ENCODE measurements at regions not wholly inside any gene's neighbourhood (a gene's known extent, or its start where the extent isn't known, plus 50 kb on each side); places are given as distances from the start of the nearest gene placed in this dataset.

DNA sequence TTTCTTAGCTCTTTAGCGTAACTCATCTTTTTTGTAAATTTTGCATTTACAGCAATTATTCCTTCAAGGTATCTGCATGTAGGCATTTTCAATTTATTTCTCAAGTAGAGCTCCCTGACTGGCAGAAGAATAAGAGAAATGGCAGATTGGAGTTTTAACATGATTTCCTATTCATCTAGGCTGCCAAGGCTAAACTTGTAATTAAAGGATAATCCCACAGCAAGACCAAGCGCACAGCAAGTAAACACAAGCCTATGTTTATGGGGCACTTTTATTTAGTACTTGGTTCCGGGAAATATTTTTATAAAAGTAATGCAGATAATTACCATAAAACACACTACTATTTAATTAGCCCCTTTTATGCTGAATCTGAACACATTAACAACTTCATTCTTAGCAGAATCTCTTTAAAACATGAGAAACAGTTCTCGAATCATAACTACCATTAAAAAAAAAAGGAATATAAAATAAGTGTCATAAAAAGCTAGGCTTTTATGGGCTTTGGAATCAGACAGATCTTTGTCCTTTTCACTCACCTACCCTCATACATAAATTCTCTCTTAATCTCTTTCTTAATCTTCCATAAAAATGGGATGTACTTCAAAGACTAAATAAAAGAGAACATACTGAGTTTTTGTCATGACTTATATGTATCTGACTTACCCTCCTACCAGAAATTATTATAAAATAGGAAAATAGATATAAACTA is 961.6 kb upstream of the MIR17HG start:
- WGBS (ENCODE audit: low lambda C conversion rate, missing lambda C conversion rate): 69% methylated on average over 4 of the region's 4 CpGs
- Histone ChIP-seq H3K9me3 (ENCODE audit: low read depth) (no peaks in the 10 kb centered on the region), H2AFZ (no peak overlapping the region), H3K4me3 (no peak overlapping the region), H3K9me2 (replicated peaks; ENCODE audit: insufficient read depth) (no peaks in the 10 kb centered on the region), H3K27me3 (no peaks in the 10 kb centered on the region), H4K20me1 (ENCODE audit: insufficient read depth, poor library complexity, severe bottlenecking) (no peaks in the 10 kb centered on the region), H3K4me1 (ENCODE audit: insufficient read depth) (no peaks in the 10 kb centered on the region), H3K79me2 (no peaks in the 10 kb centered on the region), H3K4me2 (no peak overlapping the region), H3K36me3 (replicated peaks; ENCODE audit: insufficient read depth, low read depth) (no peaks in the 10 kb centered on the region), H3K27ac (no peak overlapping the region)
- TF ChIP-seq, protein P1, sequence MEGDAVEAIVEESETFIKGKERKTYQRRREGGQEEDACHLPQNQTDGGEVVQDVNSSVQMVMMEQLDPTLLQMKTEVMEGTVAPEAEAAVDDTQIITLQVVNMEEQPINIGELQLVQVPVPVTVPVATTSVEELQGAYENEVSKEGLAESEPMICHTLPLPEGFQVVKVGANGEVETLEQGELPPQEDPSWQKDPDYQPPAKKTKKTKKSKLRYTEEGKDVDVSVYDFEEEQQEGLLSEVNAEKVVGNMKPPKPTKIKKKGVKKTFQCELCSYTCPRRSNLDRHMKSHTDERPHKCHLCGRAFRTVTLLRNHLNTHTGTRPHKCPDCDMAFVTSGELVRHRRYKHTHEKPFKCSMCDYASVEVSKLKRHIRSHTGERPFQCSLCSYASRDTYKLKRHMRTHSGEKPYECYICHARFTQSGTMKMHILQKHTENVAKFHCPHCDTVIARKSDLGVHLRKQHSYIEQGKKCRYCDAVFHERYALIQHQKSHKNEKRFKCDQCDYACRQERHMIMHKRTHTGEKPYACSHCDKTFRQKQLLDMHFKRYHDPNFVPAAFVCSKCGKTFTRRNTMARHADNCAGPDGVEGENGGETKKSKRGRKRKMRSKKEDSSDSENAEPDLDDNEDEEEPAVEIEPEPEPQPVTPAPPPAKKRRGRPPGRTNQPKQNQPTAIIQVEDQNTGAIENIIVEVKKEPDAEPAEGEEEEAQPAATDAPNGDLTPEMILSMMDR (IDR thresholded peaks at IDR 0.05; ENCODE audit: poor library complexity): no peak
- TF ChIP-seq EZH2 (IDR thresholded peaks at IDR 0.05; ENCODE audit: borderline replicate concordance) (no peak), EZH2phosphoT487 (IDR thresholded peaks at IDR 0.05; ENCODE audit: low read depth, severe bottlenecking, unreplicated experiment) (no peak)
- DNase-seq (ENCODE audit: low spot score): no peak

DNA sequence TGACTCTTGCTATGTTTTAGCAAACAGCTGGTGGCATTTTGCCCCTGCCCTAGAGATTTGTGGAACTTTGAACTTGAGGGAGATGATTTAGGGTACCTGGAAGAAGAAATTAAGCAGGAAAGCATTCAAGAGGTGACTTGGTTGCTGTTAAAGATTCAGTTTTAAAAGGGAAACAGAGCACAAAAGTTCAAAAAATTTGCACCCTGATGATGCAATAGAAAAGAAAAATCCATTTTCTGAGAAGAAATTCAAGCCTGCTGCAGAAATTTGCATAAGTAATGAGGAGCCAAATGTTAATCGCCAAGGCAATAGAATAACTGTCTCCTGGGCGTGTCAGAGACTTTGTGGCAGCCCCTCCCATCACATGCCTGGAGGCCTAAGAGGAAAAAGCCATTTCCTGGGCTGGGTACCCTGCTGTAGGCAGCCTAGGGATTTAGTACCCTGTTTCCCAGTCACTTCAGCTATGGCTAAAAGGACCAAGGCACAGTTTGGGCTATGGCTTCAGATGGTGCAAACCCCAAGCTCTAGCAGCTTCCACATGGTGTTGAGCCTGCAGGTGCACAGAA is 958.5 kb upstream of the MIR17HG start:
- Histone ChIP-seq H3K27me3 (no peaks in the 10 kb centered on the region), H3K9me3 (ENCODE audit: low read depth) (no peaks in the 10 kb centered on the region), H3K4me2 (no peak overlapping the region), H3K36me3 (replicated peaks; ENCODE audit: insufficient read depth, low read depth) (no peaks in the 10 kb centered on the region), H4K20me1 (ENCODE audit: insufficient read depth, poor library complexity, severe bottlenecking) (no peaks in the 10 kb centered on the region), H3K4me3 (no peak overlapping the region), H3K4me1 (ENCODE audit: insufficient read depth) (no peaks in the 10 kb centered on the region), H3K9me2 (replicated peaks; ENCODE audit: insufficient read depth) (no peaks in the 10 kb centered on the region), H3K79me2 (no peaks in the 10 kb centered on the region), H2AFZ (no peak overlapping the region), H3K27ac (no peak overlapping the region)
- DNase-seq (ENCODE audit: low spot score): no peak
- TF ChIP-seq EZH2 (IDR thresholded peaks at IDR 0.05; ENCODE audit: borderline replicate concordance): no peak
- WGBS (ENCODE audit: low lambda C conversion rate, missing lambda C conversion rate): 84% methylated on average over 2 of the region's 2 CpGs

DNA sequence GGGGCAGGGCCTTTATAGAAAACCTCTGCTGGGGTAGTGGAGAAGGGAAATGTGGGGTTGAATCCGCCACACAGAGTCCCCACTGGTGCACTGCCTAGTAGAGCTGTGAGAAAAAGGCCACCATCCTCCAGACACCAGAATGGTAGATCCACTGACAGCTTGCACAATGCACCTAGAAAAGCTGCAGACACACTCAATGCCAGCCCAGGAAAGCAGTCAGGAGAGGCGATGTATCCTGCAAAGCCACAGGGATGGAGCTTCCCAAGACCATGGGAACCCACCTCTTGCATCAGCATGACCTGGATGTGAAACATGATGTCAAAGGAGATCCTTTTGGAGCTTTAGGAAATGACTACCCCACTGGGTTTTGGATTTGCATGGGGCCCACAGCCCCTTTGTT is 958.0 kb upstream of the MIR17HG start:
- no peaks in the 10 kb centered on the region for H3K9me2 ChIP-seq (replicated peaks; ENCODE audit: insufficient read depth)
- H3K4me3 ChIP-seq: no peak overlapping the region
- H3K4me1 ChIP-seq (ENCODE audit: insufficient read depth): no peaks in the 10 kb centered on the region
- no peak for DNase-seq (ENCODE audit: low spot score)
- no peaks in the 10 kb centered on the region for H3K27me3 ChIP-seq
- H3K4me2 ChIP-seq: no peak overlapping the region
- TF ChIP-seq EZH2phosphoT487 (IDR thresholded peaks at IDR 0.05; ENCODE audit: low read depth, severe bottlenecking, unreplicated experiment) (no peak), EZH2 (IDR thresholded peaks at IDR 0.05; ENCODE audit: borderline replicate concordance) (no peak)
- TF ChIP-seq, protein P1 (IDR thresholded peaks at IDR 0.05; ENCODE audit: poor library complexity): no peak
- no peaks in the 10 kb centered on the region for H3K36me3 ChIP-seq (replicated peaks; ENCODE audit: insufficient read depth, low read depth)
- H3K79me2 ChIP-seq: no peaks in the 10 kb centered on the region
- H3K9me3 ChIP-seq (ENCODE audit: low read depth): no peaks in the 10 kb centered on the region
- WGBS (ENCODE audit: low lambda C conversion rate, missing lambda C conversion rate): 86% methylated on average over 2 of the region's 2 CpGs
- no peaks in the 10 kb centered on the region for H4K20me1 ChIP-seq (ENCODE audit: insufficient read depth, poor library complexity, severe bottlenecking)
- no peak overlapping the region for H3K27ac ChIP-seq
- H2AFZ ChIP-seq: no peak overlapping the region

DNA sequence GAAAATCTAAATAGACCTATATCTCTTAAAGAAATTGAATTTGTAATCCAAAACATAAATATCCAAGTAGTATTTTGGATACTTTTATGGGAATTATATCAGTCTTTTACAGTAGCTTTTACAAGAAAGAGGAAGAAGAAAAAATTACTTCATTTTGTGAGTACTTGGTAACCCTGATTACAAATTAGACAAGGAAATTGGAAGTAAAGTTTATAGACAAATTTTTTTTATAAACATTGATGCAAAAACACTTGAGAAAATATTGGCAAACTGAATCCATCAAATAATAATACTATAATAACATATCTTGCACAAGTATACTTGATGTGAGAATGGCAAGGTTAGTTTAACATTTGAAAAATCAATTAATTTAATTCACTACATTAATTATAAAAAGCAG is 954.1 kb upstream of the MIR17HG start:
- no peak overlapping the region for H3K27ac ChIP-seq
- no peak overlapping the region for H3K4me2 ChIP-seq
- H3K9me2 ChIP-seq (replicated peaks; ENCODE audit: insufficient read depth): no peaks in the 10 kb centered on the region
- no peak overlapping the region for H3K4me3 ChIP-seq
- H3K27me3 ChIP-seq: no peaks in the 10 kb centered on the region
- DNase-seq (ENCODE audit: low spot score): no peak
- H3K79me2 ChIP-seq: no peaks in the 10 kb centered on the region
- no peak overlapping the region for H2AFZ ChIP-seq
- H4K20me1 ChIP-seq (ENCODE audit: insufficient read depth, poor library complexity, severe bottlenecking): no peaks in the 10 kb centered on the region
- no peaks in the 10 kb centered on the region for H3K36me3 ChIP-seq (replicated peaks; ENCODE audit: insufficient read depth, low read depth)
- TF ChIP-seq EZH2phosphoT487 (IDR thresholded peaks at IDR 0.05; ENCODE audit: low read depth, severe bottlenecking, unreplicated experiment) (no peak), EZH2 (IDR thresholded peaks at IDR 0.05; ENCODE audit: borderline replicate concordance) (no peak)
- TF ChIP-seq, protein P1 (IDR thresholded peaks at IDR 0.05; ENCODE audit: poor library complexity): no peak
- no peaks in the 10 kb centered on the region for H3K4me1 ChIP-seq (ENCODE audit: insufficient read depth)
- no peaks in the 10 kb centered on the region for H3K9me3 ChIP-seq (ENCODE audit: low read depth)
